D721Med (cell line): ENCODE measurements at regions not wholly inside any gene's neighbourhood (a gene's known extent, or its start where the extent isn't known, plus 50 kb on each side); places are given as distances from the start of the nearest gene placed in this dataset.

Experiments
- DNase-seq: peaks from one replicate; pipeline ENCODE4 v3.0.0; 2011; ENCODE audit warnings: low spot score; ENCODE audit not compliant: insufficient read length
- FAIRE-seq: peaks from 2 replicates; lab custom pipeline; 2011; peaks lifted over from hg19 to GRCh38; lab: Jason Lieb, UNC
- TF ChIP-seq, protein P1 (sequence below): IDR thresholded peaks from 2 replicates; pipeline ENCODE4 v1.5.1; 2012; ENCODE audit warnings: mild to moderate bottlenecking, control low read depth; ENCODE audit not compliant: insufficient read depth; ENCODE audit errors: missing control alignments

GRCh38 chr15:93250950-93251349, 161.9 kb upstream of the RGMA start:
- FAIRE-seq = no peak
- TF ChIP-seq, protein P1, sequence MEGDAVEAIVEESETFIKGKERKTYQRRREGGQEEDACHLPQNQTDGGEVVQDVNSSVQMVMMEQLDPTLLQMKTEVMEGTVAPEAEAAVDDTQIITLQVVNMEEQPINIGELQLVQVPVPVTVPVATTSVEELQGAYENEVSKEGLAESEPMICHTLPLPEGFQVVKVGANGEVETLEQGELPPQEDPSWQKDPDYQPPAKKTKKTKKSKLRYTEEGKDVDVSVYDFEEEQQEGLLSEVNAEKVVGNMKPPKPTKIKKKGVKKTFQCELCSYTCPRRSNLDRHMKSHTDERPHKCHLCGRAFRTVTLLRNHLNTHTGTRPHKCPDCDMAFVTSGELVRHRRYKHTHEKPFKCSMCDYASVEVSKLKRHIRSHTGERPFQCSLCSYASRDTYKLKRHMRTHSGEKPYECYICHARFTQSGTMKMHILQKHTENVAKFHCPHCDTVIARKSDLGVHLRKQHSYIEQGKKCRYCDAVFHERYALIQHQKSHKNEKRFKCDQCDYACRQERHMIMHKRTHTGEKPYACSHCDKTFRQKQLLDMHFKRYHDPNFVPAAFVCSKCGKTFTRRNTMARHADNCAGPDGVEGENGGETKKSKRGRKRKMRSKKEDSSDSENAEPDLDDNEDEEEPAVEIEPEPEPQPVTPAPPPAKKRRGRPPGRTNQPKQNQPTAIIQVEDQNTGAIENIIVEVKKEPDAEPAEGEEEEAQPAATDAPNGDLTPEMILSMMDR = no peak

DNA sequence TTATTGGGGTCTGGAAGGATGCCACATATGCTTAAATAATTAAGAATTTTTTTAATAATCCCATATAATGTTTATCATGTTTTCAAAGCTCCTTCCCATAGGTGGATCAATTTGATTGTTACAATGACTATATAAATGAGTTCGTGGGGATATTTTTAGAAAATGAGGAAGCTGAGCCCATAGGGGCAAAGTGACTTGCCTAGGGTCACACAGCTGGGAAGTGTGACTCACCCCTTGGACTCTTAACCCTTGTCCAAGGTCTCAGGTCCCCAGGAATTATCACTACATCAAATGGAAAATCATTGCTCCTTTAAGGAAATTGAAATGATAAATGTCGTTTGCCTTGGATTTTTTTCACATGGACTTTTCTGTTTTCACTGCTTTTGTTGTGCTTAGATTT, 161.2 kb upstream of the RGMA start:
- FAIRE-seq = no peak
- no peak for DNase-seq
- TF ChIP-seq, protein P1 = no peak

More at GRCh38 chr15:93250950-93251349, 161.9 kb upstream of the RGMA start:
- DNase-seq = no peak

DNA sequence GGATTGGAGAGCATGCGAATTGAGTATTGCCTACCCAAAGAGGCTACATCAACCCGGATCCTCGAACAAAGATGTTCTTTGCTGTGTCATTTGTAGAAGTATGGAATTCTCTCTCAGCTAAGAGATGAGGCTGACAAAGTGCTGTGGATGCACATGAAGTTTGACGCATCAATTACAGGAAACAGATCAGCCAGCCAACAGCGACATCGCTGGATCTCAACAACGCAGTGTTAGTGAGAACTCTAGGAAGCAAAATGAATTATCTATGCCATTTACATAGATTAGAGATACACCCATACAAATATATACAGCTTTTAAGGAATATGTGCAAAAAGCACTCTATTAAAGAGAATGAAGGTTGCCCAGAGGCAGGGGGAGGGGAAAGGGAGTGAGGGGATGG, 160.6 kb upstream of the RGMA start:
- TF ChIP-seq, protein P1 = no peak
- DNase-seq (no peak), FAIRE-seq (no peak)

DNA sequence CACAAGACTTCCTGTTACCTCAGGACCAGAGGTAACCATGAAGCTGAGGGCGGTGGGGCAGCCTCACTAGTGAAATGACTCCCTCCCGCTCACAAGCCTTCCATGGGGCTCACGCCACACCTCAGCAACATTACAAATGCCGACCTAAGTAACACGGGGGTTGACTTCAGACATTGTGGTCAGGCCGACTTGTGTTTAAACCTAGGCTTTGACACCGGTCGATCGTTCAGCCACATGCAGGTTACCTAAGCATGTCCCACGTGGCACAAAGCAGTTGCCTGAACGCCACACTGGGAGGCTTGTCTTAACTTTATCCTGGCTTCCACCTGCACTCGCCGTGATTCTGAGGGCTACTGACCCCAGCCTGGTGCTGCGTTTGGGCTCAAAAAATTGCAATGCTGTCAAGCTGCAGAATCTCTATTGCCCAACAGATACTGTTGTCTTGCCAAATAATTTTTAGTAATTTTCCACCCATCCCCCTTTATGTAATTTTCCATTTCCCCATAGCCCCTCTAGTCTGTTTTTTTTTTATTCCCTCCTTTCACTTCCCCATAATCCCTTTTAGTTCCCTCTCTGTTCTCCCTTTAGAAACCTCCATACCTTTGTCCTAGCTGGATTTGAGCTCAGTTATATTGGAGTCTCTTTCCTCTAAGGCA, 158.6 kb upstream of the RGMA start:
- TF ChIP-seq, protein P1 = no peak
- no peak for FAIRE-seq

DNA sequence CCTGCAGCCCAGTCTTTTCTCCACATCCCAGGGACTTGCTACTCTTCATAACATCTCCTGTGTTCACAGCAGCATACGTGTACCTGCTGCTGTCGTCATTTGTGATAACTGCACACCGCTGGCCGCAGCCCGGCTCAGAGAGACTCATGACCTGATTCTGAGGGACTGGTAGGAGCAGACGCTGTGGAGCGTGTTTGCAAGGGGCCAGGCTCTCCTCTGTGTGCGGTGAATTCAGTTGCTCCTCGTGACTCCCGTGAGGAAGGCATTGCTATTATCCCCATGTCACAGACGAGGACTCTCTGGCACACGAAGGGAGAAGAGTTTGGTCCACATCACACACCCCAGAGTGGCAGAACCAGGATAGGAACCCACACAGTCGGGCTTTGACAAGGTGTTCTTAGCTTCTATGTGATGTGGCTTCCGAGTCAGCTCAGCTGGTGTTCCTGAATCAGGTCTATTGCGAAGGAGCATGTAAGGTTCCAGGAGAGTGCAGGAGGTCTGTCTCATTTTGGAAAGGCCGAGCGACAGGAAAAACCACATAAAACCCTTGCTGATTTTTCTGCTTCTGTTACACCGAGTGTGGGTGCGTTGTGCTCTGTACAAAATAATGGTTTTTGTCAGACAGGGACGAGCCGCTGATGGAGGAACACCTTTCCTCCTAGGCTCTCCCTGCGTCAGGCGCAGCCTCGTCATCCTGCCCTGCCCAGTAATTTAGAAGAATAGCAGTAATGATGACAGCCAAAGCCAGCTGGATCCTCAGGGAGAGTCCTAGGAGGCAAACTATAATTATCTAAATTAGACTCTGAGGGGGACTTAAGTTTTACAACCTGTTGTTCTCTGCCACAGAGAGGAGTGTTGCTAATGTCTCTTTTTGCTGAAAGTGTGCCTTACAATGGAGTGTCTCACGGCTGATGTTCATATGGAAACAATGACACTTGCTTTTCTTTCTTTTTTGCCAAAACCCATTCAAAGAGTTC, 157.5 kb upstream of the RGMA start:
- FAIRE-seq (no peak), DNase-seq (no peak)
- TF ChIP-seq, protein P1 = no peak

More for the DNA sequence above, 158.6 kb upstream of the RGMA start:
- no peak for DNase-seq

DNA sequence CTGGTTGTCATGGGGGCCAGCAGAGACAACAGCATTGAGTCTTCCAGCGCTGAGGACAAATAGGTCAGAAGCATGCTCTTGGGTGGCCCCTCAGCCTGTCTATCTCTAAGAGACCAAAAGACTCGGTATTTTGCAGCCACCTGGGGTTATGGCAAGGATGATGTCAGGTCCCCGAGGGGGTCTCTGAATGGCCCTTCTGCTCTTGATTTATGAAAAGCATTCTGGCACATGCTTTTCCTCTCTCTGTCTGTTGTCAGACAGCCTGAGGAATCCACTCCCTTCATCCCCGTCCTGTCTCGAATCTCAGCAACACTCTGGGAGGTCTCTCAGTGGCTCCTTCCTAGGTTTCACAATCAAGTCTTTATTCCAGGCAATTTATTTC, 156.6 kb upstream of the RGMA start:
- DNase-seq = no peak
- TF ChIP-seq, protein P1 = no peak
- FAIRE-seq = no peak
